Naive thymus-derived CD4-positive, alpha-beta T cell (primary cell): ENCODE measurements at regions not wholly inside any gene's neighbourhood (a gene's known extent, or its start where the extent isn't known, plus 50 kb on each side); places are given as distances from the start of the nearest gene placed in this dataset.

Source experiments
- ATAC-seq: fragments of 150-1000 bp; cut with Tn5 transposase; 2 replicates; pipeline ENCODE4 v1.10.0; 2021; ENCODE audit warnings: mild to moderate bottlenecking, moderate library complexity
- CTCF ChIA-PET: fragments of 350-600 bp; sonication (Branson Sonifier 250); formaldehyde crosslinking; loops from one replicate; lab custom pipeline; 2021; ENCODE audit warnings: antibody characterized with exemption; lab: Charles Lee
- POLR2A ChIA-PET: fragments of 350-600 bp; sonication (Branson Sonifier 250); formaldehyde crosslinking; loops from one replicate; lab custom pipeline; 2021; ENCODE audit warnings: antibody characterized with exemption, inconsistent platforms; lab: Charles Lee
- DNase-seq, 9 donors: peaks; one replicate each; pipeline versions ENCODE4 v3.0.0 to v3.0.0-alpha.2; 2020 to 2022; ENCODE audit warnings: mixed read lengths in 1 of 9
- H3K27ac ChIP-seq: one replicate; pipeline ENCODE4 v1.7.0; 2013; ENCODE audit warnings: mild to moderate bottlenecking, low read depth, low read length, moderate library complexity
- H3K27me3 ChIP-seq, 2 donors: one replicate each; pipeline ENCODE4 v1.7.0; 2013; ENCODE audit warnings: low read length in 2 of 2, mild to moderate bottlenecking in 2 of 2, moderate library complexity in 2 of 2; ENCODE audit not compliant: control insufficient read depth in 2 of 2, insufficient read depth in 2 of 2
- H3K36me3 ChIP-seq, 3 experiments: 1 replicate in 2 of 3; 2 replicates in 1 of 3; pipeline ENCODE4 v1.7.0; 2013; ENCODE audit warnings: low read length in 3 of 3, mild to moderate bottlenecking in 3 of 3, moderate library complexity in 1 of 3; ENCODE audit not compliant: insufficient read depth in 3 of 3, control insufficient read depth in 2 of 3
- H3K4me1 ChIP-seq, 2 donors: one replicate each; pipeline ENCODE4 v1.7.0; 2013; ENCODE audit warnings: low read length in 2 of 2, mild to moderate bottlenecking in 2 of 2, moderate library complexity in 1 of 2; ENCODE audit not compliant: control insufficient read depth in 2 of 2, insufficient read depth in 2 of 2
- H3K4me3 ChIP-seq: 2 replicates; pipeline ENCODE4 v1.7.0; 2013; ENCODE audit warnings: mild to moderate bottlenecking, low read length
- H3K9me3 ChIP-seq, 3 experiments: 1 replicate in 2 of 3; 2 replicates in 1 of 3; pipeline ENCODE4 v1.7.0; 2013; ENCODE audit warnings: low read length in 3 of 3; ENCODE audit not compliant: control insufficient read depth in 2 of 3
- H3K27ac Mint-ChIP-seq, 9 donors: one replicate each; pipeline ENCODE4 v1.8.0; 2020 to 2022; ENCODE audit warnings: mixed read lengths in 9 of 9, mild to moderate bottlenecking in 8 of 9, moderate library complexity in 5 of 9, inconsistent platforms in 2 of 9
- H3K27me3 Mint-ChIP-seq, 5 donors: one replicate each; pipeline ENCODE4 v1.8.0; 2021 to 2022; ENCODE audit warnings: mixed read lengths in 5 of 5, mild to moderate bottlenecking in 1 of 5
- H3K36me3 Mint-ChIP-seq, 5 donors: one replicate each; pipeline ENCODE4 v1.8.0; 2020 to 2022; ENCODE audit warnings: mixed read lengths in 5 of 5, mild to moderate bottlenecking in 3 of 5, inconsistent platforms in 1 of 5
- H3K4me1 Mint-ChIP-seq, 7 donors: one replicate each; pipeline ENCODE4 v1.8.0; 2020 to 2022; ENCODE audit warnings: mixed read lengths in 7 of 7, mild to moderate bottlenecking in 3 of 7, inconsistent platforms in 1 of 7
- H3K4me3 Mint-ChIP-seq, 10 donors: one replicate each; pipeline ENCODE4 v1.8.0; 2020 to 2022; ENCODE audit warnings: mild to moderate bottlenecking in 10 of 10, mixed read lengths in 10 of 10, moderate library complexity in 6 of 10, inconsistent platforms in 2 of 10
- H3K9me3 Mint-ChIP-seq, 11 donors: one replicate each; pipeline ENCODE4 v1.8.0; 2020 to 2022; ENCODE audit warnings: mixed read lengths in 11 of 11, mild to moderate bottlenecking in 4 of 11, inconsistent platforms in 1 of 11, moderate library complexity in 1 of 11
- intact Hi-C, 2 donors: fragments of 100-400 bp; cut with micrococcal nuclease; formaldehyde crosslinking; loops; one replicate each; pipeline ENCODE4 v1.15.1; 2023

DNA sequence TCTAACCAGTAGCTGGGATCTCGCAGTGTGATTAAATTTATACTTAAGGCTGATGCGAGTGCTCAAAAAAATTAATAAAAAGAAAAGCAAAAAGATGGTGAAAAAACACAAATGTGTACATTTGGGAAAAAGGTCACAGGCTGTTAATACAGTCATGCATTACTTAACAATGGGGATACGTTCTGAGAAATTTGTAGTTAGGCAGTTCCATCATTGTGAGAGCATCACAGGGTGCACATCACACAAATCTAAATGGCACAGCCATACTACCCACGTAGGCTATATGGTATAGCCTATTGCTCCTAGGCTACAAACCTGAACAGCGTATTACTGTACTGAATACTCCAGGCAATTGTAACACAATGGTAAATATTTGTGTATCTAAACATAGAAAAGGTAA is 142.4 kb upstream of the MYOCD start:
- H3K4me1 ChIP-seq, result no peaks in the 10 kb centered on the region
- ATAC-seq, result no peak
- Mint-ChIP-seq H3K9me3 (peaks cover 0 to 5% (median 3%) of the 10 kb centered on the region in 11 donors), H3K27ac (no peak overlapping the region), H3K27me3 (no peaks in the 10 kb centered on the region), H3K36me3 (no peaks in the 10 kb centered on the region), H3K4me1 (no peaks in the 10 kb centered on the region), H3K4me3 (no peak overlapping the region)
- intact Hi-C loops, result no loop called here
- DNase-seq, result no peak
- POLR2A ChIA-PET, result no interaction called here
- H3K27ac ChIP-seq, result no peak overlapping the region
- no peaks in the 10 kb centered on the region for H3K36me3 ChIP-seq
- CTCF ChIA-PET, result no interaction called here
- no peaks in the 10 kb centered on the region for H3K9me3 ChIP-seq
- H3K4me3 ChIP-seq, result no peak overlapping the region
- no peaks in the 10 kb centered on the region for H3K27me3 ChIP-seq

- Mint-ChIP-seq H3K4me1 (no peaks in the 10 kb centered on the region), H3K4me3 (no peak overlapping the region), H3K27me3 (no peaks in the 10 kb centered on the region), H3K9me3 (peaks cover 0 to 11% (median 1%) of the 10 kb centered on the region in 11 donors), H3K27ac (no peak overlapping the region), H3K36me3 (no peaks in the 10 kb centered on the region)
- H3K9me3 ChIP-seq, result no peaks in the 10 kb centered on the region
- no peak overlapping the region for H3K4me3 ChIP-seq
- no peak for ATAC-seq
- H3K27me3 ChIP-seq, result no peaks in the 10 kb centered on the region
- H3K27ac ChIP-seq, result no peak overlapping the region
- intact Hi-C loops, result no loop called here
- DNase-seq, result no peak
- H3K4me1 ChIP-seq, result no peaks in the 10 kb centered on the region
- POLR2A ChIA-PET, result no interaction called here
- H3K36me3 ChIP-seq, result no peaks in the 10 kb centered on the region
- CTCF ChIA-PET, result no interaction called here
These were observed 137.7 kb upstream of the MYOCD start for GRCh38 chr17:12528036-12528435.

- Mint-ChIP-seq H3K4me1 (no peaks in the 10 kb centered on the region), H3K27me3 (no peaks in the 10 kb centered on the region), H3K9me3 (peaks cover 0 to 11% (median 2%) of the 10 kb centered on the region in 11 donors), H3K27ac (no peak overlapping the region), H3K36me3 (no peaks in the 10 kb centered on the region), H3K4me3 (no peak overlapping the region)
- no peaks in the 10 kb centered on the region for H3K9me3 ChIP-seq
- no peak for ATAC-seq
- no peaks in the 10 kb centered on the region for H3K4me1 ChIP-seq
- no peak for DNase-seq
- no peaks in the 10 kb centered on the region for H3K27me3 ChIP-seq
- no peaks in the 10 kb centered on the region for H3K36me3 ChIP-seq
- H3K4me3 ChIP-seq, result no peak overlapping the region
- POLR2A ChIA-PET, result no interaction called here
- intact Hi-C loops, result no loop called here
- H3K27ac ChIP-seq, result no peak overlapping the region
- CTCF ChIA-PET, result no interaction called here
These were observed 135.5 kb upstream of the MYOCD start for GRCh38 chr17:12530161-12530560.

GRCh38 chr17:12536021-12536420 is 129.7 kb upstream of the MYOCD start:
- DNase-seq, result no peak
- Mint-ChIP-seq H3K36me3 (no peaks in the 10 kb centered on the region), H3K4me3 (no peak overlapping the region), H3K9me3 (peaks cover 0 to 19% (median 5%) of the 10 kb centered on the region in 11 donors), H3K27me3 (no peaks in the 10 kb centered on the region), H3K4me1 (no peaks in the 10 kb centered on the region), H3K27ac (no peak overlapping the region)
- no peak overlapping the region for H3K4me3 ChIP-seq
- H3K36me3 ChIP-seq, result no peaks in the 10 kb centered on the region
- H3K4me1 ChIP-seq, result no peaks in the 10 kb centered on the region
- ChIA-PET POLR2A (no interaction called here), CTCF (no interaction called here)
- H3K27ac ChIP-seq, result no peak overlapping the region
- no peaks in the 10 kb centered on the region for H3K27me3 ChIP-seq
- no peak for ATAC-seq
- intact Hi-C loops, result no loop called here
- H3K9me3 ChIP-seq, result no peaks in the 10 kb centered on the region

DNA sequence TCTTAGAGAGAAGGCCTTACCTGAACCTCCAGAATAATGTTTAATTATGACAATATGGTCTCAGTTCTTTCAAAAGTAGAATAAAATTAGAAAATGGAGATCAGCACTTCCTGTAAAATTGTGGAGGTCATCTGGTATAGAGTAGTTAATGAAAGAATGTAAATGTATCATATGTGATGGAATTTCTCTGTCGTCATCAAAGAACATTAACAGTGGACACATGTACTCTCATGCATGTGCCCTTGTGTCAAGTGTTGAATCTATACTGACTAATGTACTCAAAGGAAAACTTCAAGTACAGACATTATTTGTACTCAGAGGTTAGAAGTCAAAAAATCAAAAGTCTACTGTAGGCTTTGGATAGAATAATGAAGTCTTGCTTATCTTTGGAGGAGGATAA is 129.2 kb upstream of the MYOCD start:
- Mint-ChIP-seq H3K27ac (no peak overlapping the region), H3K4me3 (no peak overlapping the region), H3K9me3 (peaks cover 0 to 19% (median 6%) of the 10 kb centered on the region in 11 donors), H3K36me3 (no peaks in the 10 kb centered on the region), H3K27me3 (no peaks in the 10 kb centered on the region), H3K4me1 (no peaks in the 10 kb centered on the region)
- ChIA-PET POLR2A (no interaction called here), CTCF (no interaction called here)
- no peaks in the 10 kb centered on the region for H3K27me3 ChIP-seq
- no peak for ATAC-seq
- H3K36me3 ChIP-seq, result no peaks in the 10 kb centered on the region
- intact Hi-C loops, result no loop called here
- no peak overlapping the region for H3K27ac ChIP-seq
- H3K4me1 ChIP-seq, result no peaks in the 10 kb centered on the region
- H3K9me3 ChIP-seq, result no peaks in the 10 kb centered on the region
- DNase-seq, result no peak
- no peak overlapping the region for H3K4me3 ChIP-seq

- no peaks in the 10 kb centered on the region for H3K27me3 Mint-ChIP-seq
- H3K4me3 Mint-ChIP-seq, result no peak overlapping the region
- ChIA-PET POLR2A (no interaction called here), CTCF (no interaction called here)
- no peaks in the 10 kb centered on the region for H3K4me1 Mint-ChIP-seq
- H3K36me3 Mint-ChIP-seq, result no peaks in the 10 kb centered on the region
- no peaks in the 10 kb centered on the region for H3K36me3 ChIP-seq
- H3K4me3 ChIP-seq, result no peak overlapping the region
- no peak for DNase-seq
- intact Hi-C loops, result no loop called here
- H3K9me3 ChIP-seq, result no peaks in the 10 kb centered on the region
- H3K9me3 Mint-ChIP-seq, result peaks cover 0 to 19% (median 6%) of the 10 kb centered on the region in 11 donors
- no peak overlapping the region for H3K27ac Mint-ChIP-seq
- no peaks in the 10 kb centered on the region for H3K27me3 ChIP-seq
- ATAC-seq, result no peak
- H3K27ac ChIP-seq, result no peak overlapping the region
- H3K4me1 ChIP-seq, result no peaks in the 10 kb centered on the region
These were observed 128.3 kb upstream of the MYOCD start for GRCh38 chr17:12537436-12537835.

DNA sequence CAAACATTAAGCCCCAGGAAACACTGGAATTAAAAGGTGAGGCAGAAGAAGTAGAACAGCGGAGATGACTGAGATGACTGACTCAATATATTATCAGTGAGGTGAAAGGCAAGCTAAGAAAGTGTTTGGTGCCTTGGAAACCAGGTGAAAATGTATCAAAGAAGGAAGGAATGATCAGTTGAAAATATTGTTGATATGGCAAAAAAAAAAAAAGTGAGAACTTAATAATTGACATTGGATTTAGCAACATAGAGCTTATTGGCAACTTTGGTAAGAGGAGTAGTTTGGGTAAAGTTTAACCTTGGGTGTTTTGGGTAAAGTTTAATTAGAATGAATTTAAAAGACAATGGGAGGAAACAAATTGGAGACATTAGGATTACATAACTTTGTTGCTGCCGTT is 127.7 kb upstream of the MYOCD start:
- DNase-seq (no peak), ATAC-seq (no peak)
- Histone ChIP-seq H3K9me3 (no peaks in the 10 kb centered on the region), H3K4me1 (no peaks in the 10 kb centered on the region), H3K4me3 (no peak overlapping the region), H3K27me3 (no peaks in the 10 kb centered on the region), H3K36me3 (no peaks in the 10 kb centered on the region), H3K27ac (no peak overlapping the region)
- intact Hi-C loops, result no loop called here
- Mint-ChIP-seq H3K27me3 (no peaks in the 10 kb centered on the region), H3K36me3 (no peaks in the 10 kb centered on the region), H3K27ac (no peak overlapping the region), H3K4me3 (no peak overlapping the region), H3K4me1 (no peaks in the 10 kb centered on the region), H3K9me3 (peaks cover 0 to 19% (median 6%) of the 10 kb centered on the region in 11 donors)
- ChIA-PET POLR2A (no interaction called here), CTCF (interaction anchor here (0.7 kb wide), 1 partner anchor 32 kb away, joined by 4 read pairs; no protein-coding TSS in a partner anchor)
